HS-5 (cell line): ENCODE measurements at regions not wholly inside any gene's neighbourhood (a gene's known extent, or its start where the extent isn't known, plus 50 kb on each side); places are given as distances from the start of the nearest gene placed in this dataset.
"Not testable (repeated sequence)": the region's sequence is repeated elsewhere in the genome, so short reads cannot be mapped to it uniquely, and the experiment has no call there.

Source experiments
- DNase-seq: peaks from one replicate; pipeline ENCODE4 v3.0.0-alpha.2; 2012; ENCODE audit warnings: low read depth

- no peak for DNase-seq
These were observed 872.8 kb downstream of the DACH1 start for GRCh38 chr13:70994191-70994590.

- no peak for DNase-seq
These were observed 878.8 kb upstream of the KLHL1 start for GRCh38 chr13:70987043-70987442.

GRCh38 chr13:70985371-70985770, 877.1 kb upstream of the KLHL1 start:
- DNase-seq, result no peak

- not testable (repeated sequence) for DNase-seq
These were observed 873.0 kb upstream of the KLHL1 start for GRCh38 chr13:70981219-70981618.

- DNase-seq, result no peak
These were observed 861.1 kb upstream of the KLHL1 start for GRCh38 chr13:70969321-70969720.

- no peak for DNase-seq
These were observed 859.3 kb upstream of the KLHL1 start for GRCh38 chr13:70967564-70967963.

- DNase-seq, result no peak
These were observed 856.6 kb upstream of the KLHL1 start for GRCh38 chr13:70964874-70965273.

GRCh38 chr13:70964124-70964523, 855.9 kb upstream of the KLHL1 start:
- no peak for DNase-seq

- DNase-seq, result peak; percentile 3
These were observed 852.7 kb upstream of the KLHL1 start for GRCh38 chr13:70960841-70961443.

GRCh38 chr13:70959035-70959775, 851.0 kb upstream of the KLHL1 start:
- no peak for DNase-seq

- no peak for DNase-seq
These were observed 847.6 kb upstream of the KLHL1 start for GRCh38 chr13:70955887-70956286.

- no peak for DNase-seq
These were observed 842.4 kb upstream of the KLHL1 start for GRCh38 chr13:70950664-70951063.

- DNase-seq, result no peak
These were observed 837.3 kb upstream of the KLHL1 start for GRCh38 chr13:70945506-70945905.

- no peak for DNase-seq
These were observed 833.2 kb upstream of the KLHL1 start for GRCh38 chr13:70941454-70941853.

GRCh38 chr13:70938462-70938861, 830.2 kb upstream of the KLHL1 start:
- DNase-seq, result no peak

- DNase-seq, result no peak
These were observed 824.3 kb upstream of the KLHL1 start for GRCh38 chr13:70932511-70932910.

GRCh38 chr13:70923863-70924752, 815.9 kb upstream of the KLHL1 start:
- DNase-seq, result no peak

- no peak for DNase-seq
These were observed 803.0 kb upstream of the KLHL1 start for GRCh38 chr13:70911286-70911685.

GRCh38 chr13:70908795-70909194, 800.5 kb upstream of the KLHL1 start:
- no peak for DNase-seq

GRCh38 chr13:70905035-70905434, 796.8 kb upstream of the KLHL1 start:
- DNase-seq, result no peak

- no peak for DNase-seq
These were observed 787.9 kb upstream of the KLHL1 start for GRCh38 chr13:70896136-70896535.

- DNase-seq, result no peak
These were observed 787.3 kb upstream of the KLHL1 start for GRCh38 chr13:70895599-70895998.

- no peak for DNase-seq
These were observed 786.0 kb upstream of the KLHL1 start for GRCh38 chr13:70894258-70894657.
